GM21723 (cell line): ENCODE measurements at regions not wholly inside any gene's neighbourhood (a gene's known extent, or its start where the extent isn't known, plus 50 kb on each side); places are given as distances from the start of the nearest gene placed in this dataset.
"Not testable (repeated sequence)": the region's sequence is repeated elsewhere in the genome, so short reads cannot be mapped to it uniquely, and the experiment has no call there.

Experiments used
- ATAC-seq: cut with Tn5 transposase; IDR thresholded peaks from one replicate; pipeline ENCODE4 v1.9.1; 2021; ENCODE audit warnings: mild to moderate bottlenecking, moderate library complexity; ENCODE audit not compliant: unreplicated experiment

- ATAC-seq: not testable (repeated sequence)
These were observed 241.5 kb downstream of the KCNRG start for GRCh38 chr13:50256536-50257321.

- ATAC-seq: no peak
These were observed 242.4 kb downstream of the KCNRG start for GRCh38 chr13:50257646-50258045.

- no peak for ATAC-seq
These were observed 246.1 kb downstream of the KCNRG start for GRCh38 chr13:50261130-50261901.

- ATAC-seq: no peak
These were observed 251.8 kb downstream of the KCNRG start for GRCh38 chr13:50267066-50267465.

GRCh38 chr13:50267917-50268316 lies 252.7 kb downstream of the KCNRG start:
- ATAC-seq: no peak

- ATAC-seq: no peak
These were observed 253.3 kb downstream of the KCNRG start for GRCh38 chr13:50268500-50268899.

GRCh38 chr13:50274181-50274580 lies 258.9 kb downstream of the KCNRG start:
- no peak for ATAC-seq

- no peak for ATAC-seq
These were observed 260.3 kb downstream of the KCNRG start for GRCh38 chr13:50275392-50276063.

GRCh38 chr13:50276550-50276949 lies 261.3 kb downstream of the KCNRG start:
- ATAC-seq: no peak

GRCh38 chr13:50277127-50277526 lies 261.9 kb downstream of the KCNRG start:
- no peak for ATAC-seq

- ATAC-seq: no peak
These were observed 262.7 kb downstream of the KCNRG start for GRCh38 chr13:50277906-50278305.

GRCh38 chr13:50280441-50280937 lies 265.2 kb downstream of the KCNRG start:
- ATAC-seq: no peak

GRCh38 chr13:50282016-50282415 lies 266.8 kb downstream of the KCNRG start:
- ATAC-seq: no peak

- ATAC-seq: no peak
These were observed 267.8 kb downstream of the KCNRG start for GRCh38 chr13:50283017-50283416.

- peak; percentile 91 for ATAC-seq
These were observed 269.3 kb downstream of the KCNRG start for GRCh38 chr13:50284540-50284939.

- ATAC-seq: peak; percentile 50
These were observed 270.0 kb downstream of the KCNRG start for GRCh38 chr13:50285283-50285682.

- no peak for ATAC-seq
These were observed 271.1 kb downstream of the KCNRG start for GRCh38 chr13:50286324-50286723.

GRCh38 chr13:50290186-50290585 lies 274.9 kb downstream of the KCNRG start:
- no peak for ATAC-seq

GRCh38 chr13:50291611-50292010 lies 276.4 kb downstream of the KCNRG start:
- ATAC-seq: no peak

GRCh38 chr13:50292081-50292480 lies 276.8 kb downstream of the KCNRG start:
- ATAC-seq: no peak

- ATAC-seq: not testable (repeated sequence)
These were observed 279.2 kb downstream of the KCNRG start for GRCh38 chr13:50294425-50294824.
